ENCODE measurements at regions not wholly inside any gene's neighbourhood (a gene's known extent, or its start where the extent isn't known, plus 50 kb on each side); places are given as distances from the start of the nearest gene placed in this dataset.

- no peak for DNase-seq (ENCODE audit: low read depth)
- TF ChIP-seq CTCF (IDR thresholded peaks at IDR 0.05; ENCODE audit: control insufficient read depth, extremely low read depth, insufficient read depth): no peak
- no peak overlapping the region for H3K4me3 ChIP-seq (ENCODE audit: low read depth, low read length)
These were observed 174.4 kb downstream of the CENPF start for GRCh38 chr1:214777364-214777763.

GRCh38 chr1:214791961-214792360, 189.0 kb downstream of the CENPF start:
- no peak for TF ChIP-seq CTCF (IDR thresholded peaks at IDR 0.05; ENCODE audit: control insufficient read depth, extremely low read depth, insufficient read depth)
- no peak for DNase-seq (ENCODE audit: low read depth)

GRCh38 chr1:214792527-214793186, 189.7 kb downstream of the CENPF start:
- no peak for DNase-seq (ENCODE audit: low read depth)
- H3K4me3 ChIP-seq (ENCODE audit: low read depth, low read length): no peak overlapping the region
- TF ChIP-seq CTCF (IDR thresholded peaks at IDR 0.05; ENCODE audit: control insufficient read depth, extremely low read depth, insufficient read depth): no peak

More at GRCh38 chr1:214791961-214792360, 189.0 kb downstream of the CENPF start:
- H3K4me3 ChIP-seq (ENCODE audit: low read depth, low read length): no peak overlapping the region

GRCh38 chr1:214793708-214794107, 190.7 kb downstream of the CENPF start:
- DNase-seq (ENCODE audit: low read depth): no peak
- TF ChIP-seq CTCF (IDR thresholded peaks at IDR 0.05; ENCODE audit: control insufficient read depth, extremely low read depth, insufficient read depth): no peak
- H3K4me3 ChIP-seq (ENCODE audit: low read depth, low read length): no peak overlapping the region

GRCh38 chr1:214801191-214801590, 198.2 kb downstream of the CENPF start:
- no peak for TF ChIP-seq CTCF (IDR thresholded peaks at IDR 0.05; ENCODE audit: control insufficient read depth, extremely low read depth, insufficient read depth)
- DNase-seq (ENCODE audit: low read depth): no peak
- H3K4me3 ChIP-seq (ENCODE audit: low read depth, low read length): no peak overlapping the region

GRCh38 chr1:214808845-214809460, 206.0 kb downstream of the CENPF start:
- TF ChIP-seq CTCF (IDR thresholded peaks at IDR 0.05; ENCODE audit: control insufficient read depth, extremely low read depth, insufficient read depth): peak; percentile 70
- H3K4me3 ChIP-seq (ENCODE audit: low read depth, low read length): no peak overlapping the region
- DNase-seq (ENCODE audit: low read depth): no peak

- DNase-seq (ENCODE audit: low read depth): no peak
- no peak overlapping the region for H3K4me3 ChIP-seq (ENCODE audit: low read depth, low read length)
- TF ChIP-seq CTCF (IDR thresholded peaks at IDR 0.05; ENCODE audit: control insufficient read depth, extremely low read depth, insufficient read depth): no peak
These were observed 213.6 kb downstream of the CENPF start for GRCh38 chr1:214816603-214817002.
